Endothelial cell of umbilical vein (primary cell): ENCODE measurements at regions not wholly inside any gene's neighbourhood (a gene's known extent, or its start where the extent isn't known, plus 50 kb on each side); places are given as distances from the start of the nearest gene placed in this dataset.

ENCODE experiments used
- CTCF ChIP-seq, 2 donors: IDR thresholded peaks; 1 replicate in 1 of 2; 2 replicates in 1 of 2; pipeline ENCODE4 v1.5.1; 2011; ENCODE audit warnings: low read length in 2 of 2, mild to moderate bottlenecking in 2 of 2, moderate library complexity in 2 of 2, control low read depth in 1 of 2, inconsistent platforms in 1 of 2, low read depth in 1 of 2; ENCODE audit not compliant: insufficient read depth in 1 of 2; ENCODE audit errors: extremely low read depth in 1 of 2
- EZH2 ChIP-seq: IDR thresholded peaks from 2 replicates; pipeline ENCODE4 v1.6.1; 2012; ENCODE audit warnings: borderline replicate concordance, low read depth, mild to moderate bottlenecking, moderate library complexity, low read length, inconsistent platforms; ENCODE audit not compliant: severe bottlenecking
- POLR2A ChIP-seq: IDR thresholded peaks from 2 replicates; pipeline ENCODE4 v1.6.1; 2012; ENCODE audit warnings: low read depth, mild to moderate bottlenecking, control low read depth, low read length
- POLR2AphosphoS5 ChIP-seq: IDR thresholded peaks from 2 replicates; pipeline ENCODE4 v1.6.1; 2012; ENCODE audit warnings: low read depth, mild to moderate bottlenecking, control low read depth, low read length, moderate library complexity; ENCODE audit not compliant: insufficient read depth

- TF ChIP-seq POLR2A (no peak), CTCF (IDR thresholded peaks at IDR 0.05; ENCODE audit: extremely low read depth in 1 of 2, insufficient read depth in 1 of 2, low read depth in 1 of 2, low read length in 2 of 2) (no peak), EZH2 (no peak), POLR2AphosphoS5 (no peak)
Observed at GRCh38 chr5:173668910-173669309, 52.5 kb upstream of the BOD1 start.
